ENCODE measurements at regions not wholly inside any gene's neighbourhood (a gene's known extent, or its start where the extent isn't known, plus 50 kb on each side); places are given as distances from the start of the nearest gene placed in this dataset.

DNA sequence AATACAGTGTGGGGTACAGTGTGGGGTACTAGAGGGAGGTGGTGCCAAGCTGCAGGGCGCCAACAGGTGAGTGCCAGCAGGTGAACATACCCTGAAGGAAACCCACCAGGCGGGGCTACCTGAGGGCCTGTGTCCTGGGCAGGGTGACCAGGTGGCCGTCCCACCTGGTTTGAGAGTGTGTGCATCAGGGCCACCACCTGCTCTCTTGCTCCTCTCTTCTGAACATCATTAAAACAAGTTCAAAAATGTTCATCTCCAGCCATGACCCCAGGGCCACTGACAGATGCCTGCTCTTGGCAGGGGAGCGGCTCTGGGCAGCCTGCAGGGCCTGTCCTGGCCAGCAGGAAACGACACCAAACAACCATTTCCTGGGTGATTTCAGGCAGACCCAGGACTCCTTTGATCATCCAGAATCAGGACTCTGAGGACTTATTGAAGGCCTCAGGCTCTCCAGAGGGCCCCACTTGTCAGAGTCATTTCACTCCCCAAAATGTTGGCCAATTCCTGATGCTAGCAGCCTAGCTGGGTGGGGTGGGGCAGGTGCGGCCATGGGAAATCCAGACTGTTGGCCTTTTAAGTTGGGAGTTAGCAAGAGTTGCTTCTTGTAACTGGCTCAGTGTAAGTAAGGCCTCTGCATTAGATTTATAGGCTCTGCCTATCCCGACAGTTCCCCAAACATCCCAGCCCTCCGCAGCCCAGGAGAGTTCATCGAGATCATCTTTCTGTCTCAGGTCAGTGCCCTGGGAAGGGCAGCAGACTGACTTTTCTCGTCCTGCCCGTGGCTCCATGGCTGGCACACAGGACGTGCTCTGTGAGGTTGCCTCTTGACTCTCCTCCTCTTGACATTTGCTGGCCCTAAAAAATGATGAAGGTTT is 111.5 kb upstream of the ZNF236 start:
- TF ChIP-seq POLR2A (IDR thresholded peaks at IDR 0.05; ENCODE audit: low read length) (no peak), GATA1 (IDR thresholded peaks at IDR 0.05; ENCODE audit: low read depth, low read length) (no peak)
